ENCODE measurements at regions not wholly inside any gene's neighbourhood (a gene's known extent, or its start where the extent isn't known, plus 50 kb on each side); places are given as distances from the start of the nearest gene placed in this dataset.

- no peak for TF ChIP-seq POLR2AphosphoS5 (IDR thresholded peaks at IDR 0.05; ENCODE audit: low read depth, low read length)
- TF ChIP-seq POLR2A (IDR thresholded peaks at IDR 0.05; ENCODE audit: low read depth, low read length) = no peak
- TF ChIP-seq TAF1 (IDR thresholded peaks at IDR 0.05; ENCODE audit: borderline replicate concordance, low read depth, low read length) = no peak
Observed at GRCh38 chr9:1311462-1312042, 261.4 kb downstream of the DMRT2 start.
